Amygdala (tissue), 56 donors: ENCODE measurements at regions not wholly inside any gene's neighbourhood (a gene's known extent, or its start where the extent isn't known, plus 50 kb on each side); places are given as distances from the start of the nearest gene placed in this dataset.
"Not testable (repeated sequence)": the region's sequence is repeated elsewhere in the genome, so short reads cannot be mapped to it uniquely, and the experiment has no call there.

ENCODE experiments used
- DNase-seq, 56 donors: peaks; one replicate each; lab custom pipeline; 2025; lab: John Stamatoyannopoulos, UW

GRCh38 chr2:34534341-34534740 is 935.2 kb upstream of the FAM98A start:
- DNase-seq, result no peak

GRCh38 chr2:34533585-34534183 is 934.6 kb upstream of the FAM98A start:
- DNase-seq, result no peak

GRCh38 chr2:34529965-34530364 is 930.9 kb upstream of the FAM98A start:
- no peak for DNase-seq

GRCh38 chr2:34523958-34524514 is 924.9 kb upstream of the FAM98A start:
- no peak for DNase-seq

GRCh38 chr2:34519659-34520058 is 920.6 kb upstream of the FAM98A start:
- no peak for DNase-seq

GRCh38 chr2:34498561-34498960 is 899.5 kb upstream of the FAM98A start:
- no peak for DNase-seq

- not testable (repeated sequence) for DNase-seq
These were observed 895.1 kb upstream of the FAM98A start for GRCh38 chr2:34494192-34494591.

- DNase-seq, result no peak
These were observed 893.7 kb upstream of the FAM98A start for GRCh38 chr2:34492561-34493455.

- DNase-seq, result no peak
These were observed 887.9 kb upstream of the FAM98A start for GRCh38 chr2:34486965-34487364.

- no peak for DNase-seq
These were observed 882.4 kb upstream of the FAM98A start for GRCh38 chr2:34481542-34481941.

- no peak for DNase-seq
These were observed 881.3 kb upstream of the FAM98A start for GRCh38 chr2:34480366-34480765.

- DNase-seq, result no peak
These were observed 876.1 kb upstream of the FAM98A start for GRCh38 chr2:34475156-34475555.

GRCh38 chr2:34474646-34475045 is 875.5 kb upstream of the FAM98A start:
- DNase-seq, result no peak

- no peak for DNase-seq
These were observed 848.0 kb upstream of the FAM98A start for GRCh38 chr2:34447097-34447496.

GRCh38 chr2:34423301-34423700 is 824.2 kb upstream of the FAM98A start:
- no peak for DNase-seq

GRCh38 chr2:34419856-34420255 is 820.8 kb upstream of the FAM98A start:
- DNase-seq, result no peak

- no peak for DNase-seq
These were observed 817.8 kb upstream of the FAM98A start for GRCh38 chr2:34416856-34417255.

- no peak for DNase-seq
These were observed 815.8 kb upstream of the FAM98A start for GRCh38 chr2:34414856-34415255.

GRCh38 chr2:34408100-34408499 is 809.0 kb upstream of the FAM98A start:
- DNase-seq, result no peak

GRCh38 chr2:34403512-34403911 is 804.4 kb upstream of the FAM98A start:
- no peak for DNase-seq

GRCh38 chr2:34402376-34402775 is 803.3 kb upstream of the FAM98A start:
- DNase-seq, result no peak

GRCh38 chr2:34401186-34401585 is 802.1 kb upstream of the FAM98A start:
- DNase-seq, result no peak
